DND-41 (cell line): ENCODE measurements at regions not wholly inside any gene's neighbourhood (a gene's known extent, or its start where the extent isn't known, plus 50 kb on each side); places are given as distances from the start of the nearest gene placed in this dataset.

Experiments
- ATAC-seq: fragments of 200-7000 bp; cut with Tn5 transposase; 3 replicates; pipeline ENCODE4 v1.9.1; 2021; ENCODE audit warnings: low read depth; ENCODE audit not compliant: insufficient read depth
- DNase-seq: peaks from one replicate; pipeline ENCODE4 v3.0.0-alpha.2; 2020
- H2AFZ ChIP-seq: 2 replicates; pipeline ENCODE4 v1.6.0; 2012; ENCODE audit warnings: low read depth, low read length
- H3K27ac ChIP-seq: 2 replicates; pipeline ENCODE4 v1.5.1; 2012; ENCODE audit warnings: low read length, inconsistent platforms
- H3K27me3 ChIP-seq: fragments of 200-600 bp; sonication (generic); 2 replicates; pipeline ENCODE4 v1.6.0; 2012; ENCODE audit warnings: low read length, mild to moderate bottlenecking, inconsistent platforms; ENCODE audit not compliant: insufficient read depth, poor library complexity
- H3K36me3 ChIP-seq: 2 replicates; pipeline ENCODE4 v1.5.1; 2012; ENCODE audit warnings: low read length, inconsistent platforms; ENCODE audit not compliant: insufficient read depth
- H3K4me1 ChIP-seq: 2 replicates; pipeline ENCODE4 v1.5.1; 2012; ENCODE audit warnings: mild to moderate bottlenecking, low read length; ENCODE audit not compliant: insufficient read depth
- H3K4me2 ChIP-seq: 2 replicates; pipeline ENCODE4 v1.6.0; 2012; ENCODE audit warnings: mild to moderate bottlenecking, moderate library complexity, low read length, inconsistent platforms; ENCODE audit not compliant: insufficient read depth
- H3K4me3 ChIP-seq, 2 experiments: fragments of 200-600 bp in 1 of 2; shearing (Covaris generic) in 1 of 2; 2 replicates each; pipeline ENCODE4 v1.5.1; 2012 to 2016; ENCODE audit warnings: inconsistent platforms in 2 of 2, low read length in 2 of 2, mild to moderate bottlenecking in 2 of 2, low read depth in 1 of 2, moderate library complexity in 1 of 2
- H3K79me2 ChIP-seq: 2 replicates; pipeline ENCODE4 v1.6.0; 2012; ENCODE audit warnings: low read length, inconsistent platforms; ENCODE audit not compliant: insufficient read depth
- H3K9ac ChIP-seq: 2 replicates; pipeline ENCODE4 v1.6.0; 2012; ENCODE audit warnings: low read depth, mild to moderate bottlenecking, inconsistent platforms, low read length, moderate library complexity
- H3K9me3 ChIP-seq: 2 replicates; pipeline ENCODE4 v1.5.1; 2012; ENCODE audit warnings: low read length, moderate library complexity, mild to moderate bottlenecking, inconsistent platforms; ENCODE audit not compliant: insufficient read depth, severe bottlenecking
- H4K20me1 ChIP-seq: 2 replicates; pipeline ENCODE4 v1.6.0; 2012; ENCODE audit warnings: low read length; ENCODE audit not compliant: insufficient read depth
- CTCF ChIP-seq: IDR thresholded peaks from 2 replicates; pipeline ENCODE4 v1.5.1; 2012; ENCODE audit warnings: borderline replicate concordance, low read length, moderate library complexity, mild to moderate bottlenecking; ENCODE audit not compliant: poor library complexity, severe bottlenecking; ENCODE audit errors: extremely low read depth
- EZH2 ChIP-seq: IDR thresholded peaks from 3 replicates; pipeline ENCODE4 v1.6.1; 2012; ENCODE audit warnings: borderline replicate concordance, low read depth, mild to moderate bottlenecking, moderate library complexity, low read length, inconsistent platforms; ENCODE audit not compliant: severe bottlenecking

GRCh38 chr15:39157882-39158281 is 423.0 kb upstream of the THBS1 start:
- Histone ChIP-seq H3K4me3 (no peak overlapping the region), H4K20me1 (no peaks in the 10 kb centered on the region), H3K36me3 (no peaks in the 10 kb centered on the region), H3K27me3 (peaks cover 1% of the 10 kb centered on the region), H3K9ac (no peak overlapping the region), H3K79me2 (no peaks in the 10 kb centered on the region), H3K4me1 (no peaks in the 10 kb centered on the region), H3K9me3 (no peaks in the 10 kb centered on the region), H3K4me2 (no peak overlapping the region), H2AFZ (no peak overlapping the region), H3K27ac (no peak overlapping the region)
- no peak for ATAC-seq
- TF ChIP-seq EZH2 (no peak), CTCF (no peak)
- no peak for DNase-seq

GRCh38 chr15:39159833-39160232 is 421.0 kb upstream of the THBS1 start:
- Histone ChIP-seq H2AFZ (no peak overlapping the region), H3K4me3 (no peak overlapping the region), H3K9ac (no peak overlapping the region), H3K4me1 (no peaks in the 10 kb centered on the region), H3K27ac (no peak overlapping the region), H3K36me3 (no peaks in the 10 kb centered on the region), H3K27me3 (peaks cover 13% of the 10 kb centered on the region), H3K4me2 (no peak overlapping the region), H4K20me1 (no peaks in the 10 kb centered on the region), H3K9me3 (no peaks in the 10 kb centered on the region), H3K79me2 (no peaks in the 10 kb centered on the region)
- TF ChIP-seq CTCF (no peak), EZH2 (no peak)
- DNase-seq (no peak), ATAC-seq (no peak)

GRCh38 chr15:39161096-39161495 is 419.8 kb upstream of the THBS1 start:
- no peak for ATAC-seq
- Histone ChIP-seq H2AFZ (no peak overlapping the region), H3K4me3 (no peak overlapping the region), H3K36me3 (no peaks in the 10 kb centered on the region), H3K4me2 (no peak overlapping the region), H3K27me3 (peaks cover 13% of the 10 kb centered on the region), H3K9ac (no peak overlapping the region), H3K9me3 (no peaks in the 10 kb centered on the region), H4K20me1 (no peaks in the 10 kb centered on the region), H3K79me2 (no peaks in the 10 kb centered on the region), H3K4me1 (no peaks in the 10 kb centered on the region), H3K27ac (no peak overlapping the region)
- no peak for DNase-seq
- TF ChIP-seq EZH2: no peak
- TF ChIP-seq CTCF: no peak
